HG03039 (cell line): ENCODE measurements at regions not wholly inside any gene's neighbourhood (a gene's known extent, or its start where the extent isn't known, plus 50 kb on each side); places are given as distances from the start of the nearest gene placed in this dataset.

Source experiments
- ATAC-seq: cut with Tn5 transposase; IDR thresholded peaks from one replicate; pipeline ENCODE4 v1.9.1; 2021; ENCODE audit warnings: mild to moderate bottlenecking, moderate library complexity; ENCODE audit not compliant: unreplicated experiment

DNA sequence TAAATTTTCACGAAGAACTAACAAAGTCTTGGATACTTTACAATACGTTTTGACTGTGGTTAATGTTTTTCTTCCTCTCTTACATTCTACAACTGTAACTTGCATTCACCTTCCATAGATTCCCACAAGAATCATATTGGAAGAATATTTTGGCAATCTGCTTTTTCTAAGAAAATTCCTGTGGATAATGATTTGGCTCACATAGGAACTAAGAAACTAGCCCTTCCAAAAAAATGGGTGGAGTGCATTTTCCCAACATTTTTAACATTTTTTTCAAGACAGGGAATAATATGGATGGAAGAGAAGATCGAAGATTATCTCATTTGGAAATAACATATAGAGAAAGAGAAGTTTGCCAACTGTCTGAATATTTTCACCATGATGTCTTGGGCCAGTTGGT, 256.9 kb upstream of the POU2AF2 start:
- no peak for ATAC-seq

DNA sequence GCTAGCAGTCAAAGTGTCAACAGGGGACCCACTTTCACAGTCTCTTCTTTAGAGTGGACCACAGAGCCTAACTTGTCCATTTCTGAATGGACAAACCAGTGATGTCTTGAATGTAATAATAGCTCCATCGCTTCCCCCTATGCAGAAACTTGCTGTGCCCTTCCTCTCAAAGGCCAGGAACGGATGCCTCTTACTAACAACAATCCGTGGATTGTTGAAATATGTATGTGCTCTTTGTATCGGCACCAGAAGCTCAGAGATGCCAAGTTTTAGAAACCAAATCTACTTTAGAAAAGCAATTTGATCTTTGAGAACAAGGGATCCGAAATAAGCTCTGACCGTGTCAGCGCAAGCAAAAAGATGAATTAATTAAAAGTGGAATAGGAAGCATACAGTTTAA, 259.5 kb upstream of the POU2AF2 start:
- no peak for ATAC-seq

DNA sequence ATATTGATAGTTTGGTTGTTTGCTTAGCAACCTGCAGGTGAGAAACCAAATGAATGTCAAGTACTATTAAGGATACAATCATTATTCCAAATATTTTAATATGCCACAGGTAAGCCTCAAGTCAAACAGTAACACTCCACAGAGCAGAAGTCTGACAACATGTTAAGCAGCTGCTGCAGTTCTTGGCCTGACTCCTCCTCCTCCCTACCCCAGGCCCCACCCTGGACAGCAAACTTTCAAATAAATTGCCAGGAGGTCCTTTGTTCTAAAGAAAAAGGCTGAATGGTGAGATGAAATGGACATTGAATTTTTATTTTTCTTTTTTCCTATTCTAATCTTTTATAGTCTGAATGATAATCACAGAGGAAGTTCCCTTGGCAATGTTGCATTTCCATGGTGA, 260.0 kb upstream of the POU2AF2 start:
- no peak for ATAC-seq

DNA sequence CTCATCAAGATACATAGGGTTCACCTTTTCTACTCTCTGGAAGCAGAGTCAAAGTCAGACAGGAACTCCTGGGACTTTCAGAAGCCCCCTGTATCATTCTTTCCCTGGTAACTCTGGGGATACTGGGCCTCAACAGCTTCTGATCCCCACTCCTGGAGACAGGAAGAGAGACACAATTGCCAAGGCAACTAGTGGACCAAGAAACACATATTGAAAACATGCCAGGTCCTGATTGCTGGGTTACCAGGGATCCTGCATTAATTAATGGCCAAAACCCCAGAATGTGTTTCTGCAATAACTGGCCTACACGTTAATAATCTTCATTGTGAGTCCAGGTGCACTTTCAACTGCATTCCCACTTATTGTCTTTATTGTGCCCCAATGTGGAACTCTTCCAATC, 260.8 kb upstream of the POU2AF2 start:
- ATAC-seq: no peak

DNA sequence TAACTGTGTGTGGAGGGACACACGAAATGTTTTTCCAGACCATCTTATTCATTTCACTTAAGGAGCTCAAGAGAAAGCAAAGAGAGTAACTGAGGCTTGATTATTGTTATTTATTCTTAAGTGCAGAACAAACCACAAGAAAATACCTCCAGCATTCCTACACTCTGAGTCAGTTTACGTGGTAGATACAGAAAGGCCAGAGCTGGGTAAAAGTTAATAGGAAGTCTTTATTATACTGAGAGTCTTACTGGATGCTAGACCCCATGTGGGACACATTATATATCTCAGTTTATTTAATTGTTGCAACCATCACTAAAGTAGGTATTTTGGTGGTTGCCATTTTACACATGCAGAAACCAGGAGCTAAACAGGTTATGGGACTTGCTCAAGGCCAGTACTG, 261.4 kb upstream of the POU2AF2 start:
- ATAC-seq: no peak

DNA sequence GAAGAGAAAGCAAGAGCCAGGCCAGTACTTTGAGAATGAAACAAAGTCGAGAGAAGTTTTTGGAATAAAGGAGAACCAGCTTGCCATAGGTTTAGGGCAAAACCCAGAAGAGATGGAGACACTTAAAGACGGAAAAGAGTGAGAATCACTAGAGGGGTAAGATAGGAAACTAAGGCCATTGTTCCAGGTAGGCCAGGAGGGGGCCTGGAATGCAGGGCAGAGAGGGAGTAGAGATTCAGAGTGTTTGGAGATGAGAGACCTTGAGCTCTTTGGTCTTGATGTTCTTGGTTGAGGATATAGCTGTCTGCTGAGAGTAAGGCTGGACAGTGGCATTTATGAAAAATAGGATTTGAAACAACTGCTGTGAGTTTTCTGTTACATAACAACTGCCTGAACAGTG, 263.3 kb upstream of the POU2AF2 start:
- no peak for ATAC-seq

DNA sequence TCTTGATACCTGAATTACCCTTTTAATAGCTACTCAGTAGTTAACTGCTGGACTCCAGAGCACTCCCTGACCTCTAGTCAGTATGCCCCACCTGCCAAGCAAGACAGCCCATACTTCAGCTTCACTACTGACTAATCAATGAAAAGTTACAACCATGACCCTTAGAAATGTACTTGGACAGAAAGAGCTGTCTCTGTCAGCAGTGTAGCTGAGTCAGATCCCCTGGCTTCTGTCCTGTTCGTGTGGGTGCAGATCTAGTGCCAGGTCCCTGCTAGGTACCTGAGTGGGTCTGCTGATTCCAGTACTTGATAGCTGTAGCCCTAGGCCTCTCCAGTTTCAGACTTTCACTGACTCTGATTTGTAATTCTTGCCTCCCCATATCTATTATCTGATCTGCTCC, 265.8 kb upstream of the POU2AF2 start:
- no peak for ATAC-seq

DNA sequence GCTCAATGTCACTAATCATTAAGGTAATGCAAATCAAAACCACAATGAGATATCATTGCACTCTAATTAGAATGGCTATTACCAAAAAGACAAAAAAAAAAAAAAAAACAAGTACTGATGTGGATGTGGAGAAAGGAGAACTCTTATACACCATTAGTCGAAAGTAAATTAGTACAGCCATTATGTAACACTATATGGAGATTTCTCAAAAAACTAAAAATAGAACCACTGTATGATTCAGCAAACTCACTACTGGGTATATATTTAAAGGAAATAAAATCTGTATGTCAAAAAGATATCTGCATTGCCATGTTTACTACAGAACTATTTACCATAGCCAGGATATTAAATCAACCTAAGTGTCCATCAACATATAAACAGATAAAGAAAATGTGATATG, 265.4 kb upstream of the ARHGAP20 start:
- no peak for ATAC-seq

DNA sequence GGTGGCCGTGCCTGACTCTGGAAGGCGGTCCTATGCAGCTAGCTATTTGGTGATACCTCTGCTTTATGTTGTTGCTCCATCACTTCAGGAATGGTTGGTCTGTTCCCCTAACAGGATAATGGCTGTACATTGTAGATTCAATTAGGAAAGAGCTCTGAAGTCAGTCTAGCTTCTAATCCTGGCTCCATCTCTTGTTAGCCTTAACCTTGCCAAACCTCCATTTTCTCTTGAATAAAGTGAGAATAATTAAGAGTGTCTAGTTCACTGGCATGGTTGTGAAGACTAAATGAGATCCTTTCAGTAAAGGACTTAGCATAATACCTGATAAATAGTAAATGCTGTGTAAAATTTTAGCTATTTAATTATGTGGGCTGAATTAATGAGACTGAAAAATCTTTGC, 262.5 kb upstream of the ARHGAP20 start:
- no peak for ATAC-seq

DNA sequence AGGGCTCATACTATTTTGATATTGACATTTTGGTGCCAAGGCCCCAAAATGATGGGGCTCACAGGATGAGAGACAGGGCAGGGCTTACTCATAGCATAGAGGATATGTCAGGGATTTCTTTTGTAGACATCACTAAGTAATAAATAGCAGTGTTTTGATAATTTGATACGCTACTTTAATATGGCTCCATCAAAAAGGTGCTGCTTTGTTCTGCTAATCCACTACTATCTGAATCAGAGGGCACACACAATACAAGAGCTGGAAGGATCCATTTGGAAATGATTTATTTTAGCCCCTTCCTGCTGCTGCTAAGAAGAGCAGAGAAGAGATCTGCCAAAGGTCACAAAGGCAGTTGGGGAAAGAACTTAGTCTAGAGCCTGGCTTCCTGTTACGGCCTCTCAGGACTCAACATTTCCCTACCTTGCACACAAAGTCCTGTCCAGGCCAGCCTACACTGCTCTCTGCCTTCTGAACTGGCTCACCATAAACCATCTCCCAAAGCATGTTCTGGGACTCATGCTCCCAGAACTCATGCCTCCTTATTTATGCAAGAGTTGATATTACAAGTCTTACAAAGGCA, 261.3 kb upstream of the ARHGAP20 start:
- no peak for ATAC-seq

DNA sequence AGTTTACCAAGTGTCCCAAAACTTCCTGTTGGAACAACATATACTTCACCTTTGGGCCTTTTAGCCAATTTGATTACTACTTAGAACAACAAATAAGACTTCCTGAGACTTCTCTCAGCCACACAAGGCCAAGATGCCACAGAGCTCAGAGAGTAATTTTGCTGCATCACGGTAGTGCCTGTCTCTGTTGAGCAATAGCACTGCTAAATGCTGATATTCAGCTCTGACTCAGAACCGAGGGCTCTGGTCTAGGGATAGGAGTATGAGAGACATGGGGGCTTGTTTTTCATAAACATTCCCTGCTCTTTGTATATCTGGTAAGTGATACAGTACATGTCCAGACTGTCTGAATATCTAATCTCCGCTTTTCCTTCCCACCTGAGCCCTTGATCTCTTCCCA, 260.4 kb upstream of the ARHGAP20 start:
- ATAC-seq: no peak

DNA sequence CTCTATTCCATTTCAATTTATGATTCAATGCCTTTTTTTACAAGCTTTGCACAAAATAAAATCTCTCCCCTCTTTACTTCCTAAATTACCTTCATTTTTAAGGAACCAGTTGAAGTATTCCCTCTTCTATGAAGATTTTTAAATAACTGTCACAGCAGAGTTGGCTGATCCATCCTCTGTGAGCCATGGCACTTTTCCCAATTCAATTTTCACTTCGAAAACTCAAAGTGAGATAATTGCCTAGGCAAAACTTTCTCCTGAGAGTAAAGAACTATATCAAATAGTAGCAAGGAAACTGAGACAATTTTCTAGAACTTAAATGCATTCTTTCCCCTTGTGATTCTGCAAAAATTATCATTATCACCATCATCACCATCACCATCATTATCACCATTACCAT, 259.9 kb upstream of the ARHGAP20 start:
- ATAC-seq: no peak

DNA sequence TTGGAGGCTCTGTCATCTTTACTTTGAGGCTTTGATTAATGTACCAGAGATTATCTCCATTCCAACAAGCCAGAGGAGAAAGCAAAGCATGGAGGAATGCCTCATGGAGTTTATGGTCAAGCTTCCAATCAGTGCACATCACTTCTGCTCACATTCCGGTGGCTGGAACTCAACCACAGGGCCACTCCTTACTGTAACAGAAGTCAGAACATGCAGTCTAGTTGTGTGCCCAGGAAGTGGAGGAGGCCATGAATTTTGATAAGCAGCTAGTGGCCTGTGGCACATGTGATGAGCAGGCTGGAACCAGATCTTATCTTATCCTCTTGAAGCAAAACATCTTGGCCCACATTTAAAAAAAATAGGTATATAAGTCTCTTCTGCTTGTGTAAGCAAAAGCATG, 258.9 kb upstream of the ARHGAP20 start:
- ATAC-seq: no peak

DNA sequence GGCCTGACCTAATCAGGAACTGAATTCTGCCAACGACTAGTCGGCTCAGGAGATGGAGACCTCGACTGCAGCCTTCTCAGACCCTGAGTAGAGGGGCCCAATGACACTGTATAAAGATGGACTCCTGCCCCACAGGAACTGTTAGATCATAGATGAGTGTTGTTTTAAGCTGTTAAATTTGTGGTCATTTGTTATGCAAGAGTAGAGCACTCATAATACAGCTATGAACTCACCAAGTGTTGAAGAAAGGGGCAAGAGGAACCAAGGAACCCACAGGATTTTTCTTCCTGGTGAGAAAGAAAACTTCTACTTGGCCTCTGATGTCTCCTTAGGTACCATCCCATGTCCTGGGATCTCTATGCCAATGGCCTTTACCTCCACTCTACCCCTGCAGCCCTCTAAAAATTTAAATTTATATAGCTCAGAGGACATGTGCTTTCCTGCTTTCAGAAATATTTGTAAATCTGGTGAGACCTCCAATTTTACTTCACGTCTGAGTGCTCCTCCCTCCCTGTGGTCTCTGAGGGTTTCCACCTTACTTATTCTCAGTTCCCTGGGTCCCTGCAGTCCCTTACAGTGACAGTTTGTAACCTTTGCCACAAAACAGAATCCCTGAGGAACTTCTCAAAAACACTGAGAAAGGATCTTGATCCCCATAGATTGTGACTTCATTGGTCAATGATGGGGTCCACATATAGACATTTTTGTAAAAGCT, 256.3 kb upstream of the ARHGAP20 start:
- ATAC-seq: no peak

DNA sequence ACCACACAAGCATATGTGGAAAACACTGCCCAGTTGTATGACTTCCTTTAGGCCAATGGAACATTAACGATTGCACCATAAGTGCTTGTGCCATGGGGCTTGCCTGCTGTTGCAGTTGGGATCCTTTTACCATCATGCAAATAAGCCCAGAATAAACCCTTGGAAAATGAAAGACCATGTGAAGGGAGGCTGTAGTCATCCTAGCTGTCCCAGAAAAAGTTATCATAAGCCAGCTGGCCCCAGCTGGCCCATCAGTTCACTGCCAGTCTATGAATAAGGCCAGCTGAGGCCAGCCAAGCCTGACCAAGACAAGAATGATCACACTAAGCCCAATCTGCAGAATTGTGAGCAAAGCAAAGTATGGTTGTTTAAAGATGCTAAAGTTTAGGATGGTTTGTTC, 253.9 kb upstream of the ARHGAP20 start:
- ATAC-seq: no peak

DNA sequence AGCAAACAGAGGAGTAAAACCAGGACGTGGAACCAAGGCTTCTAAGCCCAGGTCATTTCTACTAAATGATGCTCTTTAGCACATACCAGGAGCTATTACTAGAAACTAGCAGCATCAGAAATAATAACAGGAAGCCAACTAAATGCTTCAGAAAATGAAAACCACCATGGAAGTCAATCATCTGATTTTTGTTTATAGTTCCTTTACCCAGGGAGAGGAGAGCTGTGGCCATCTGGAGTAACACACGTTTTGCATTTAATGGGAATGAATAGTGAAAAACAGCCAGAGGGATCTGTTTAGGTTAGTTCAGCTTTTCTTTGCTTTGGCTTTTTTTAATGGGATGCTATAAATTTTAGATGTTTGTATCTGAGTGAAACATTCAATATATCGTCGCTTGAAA, 250.7 kb upstream of the ARHGAP20 start:
- ATAC-seq: no peak

DNA sequence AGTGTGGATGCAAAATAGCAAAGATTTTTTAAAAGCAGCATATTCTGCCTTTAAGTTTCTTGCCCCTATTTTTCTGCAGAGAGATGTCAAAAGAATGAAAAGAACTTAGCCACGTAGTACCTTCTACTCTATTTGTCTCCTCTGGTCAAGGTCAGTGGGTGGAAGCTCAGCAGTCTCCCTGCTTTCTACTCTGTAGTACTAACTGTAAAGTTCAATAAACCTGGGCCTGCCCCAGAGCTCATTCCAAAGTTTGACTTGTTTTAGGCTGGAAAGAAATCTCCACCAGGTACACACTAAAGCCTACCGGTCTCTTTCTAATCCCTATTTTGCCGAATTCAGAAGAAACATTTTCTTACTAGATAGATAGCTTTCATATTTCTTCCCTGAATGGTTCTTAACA, 247.9 kb upstream of the ARHGAP20 start:
- ATAC-seq: no peak

DNA sequence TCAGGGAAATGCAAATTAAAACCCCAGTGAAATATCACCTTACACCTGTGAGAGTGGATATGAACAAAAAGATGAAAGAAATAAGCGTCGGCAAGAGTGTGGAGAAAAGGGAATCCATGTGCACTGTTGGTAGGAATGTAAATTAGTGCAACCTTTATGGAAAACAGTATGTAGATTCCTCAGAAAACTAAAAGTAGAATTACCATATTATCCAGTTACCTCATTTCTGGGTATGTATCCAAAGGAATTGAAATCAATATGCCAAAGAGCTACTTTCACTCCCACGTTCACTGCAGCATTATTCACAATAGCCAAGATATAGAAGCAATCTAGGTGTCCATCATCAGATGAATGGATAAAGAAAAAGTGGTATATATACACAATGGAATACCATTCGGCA, 246.0 kb upstream of the ARHGAP20 start:
- no peak for ATAC-seq

DNA sequence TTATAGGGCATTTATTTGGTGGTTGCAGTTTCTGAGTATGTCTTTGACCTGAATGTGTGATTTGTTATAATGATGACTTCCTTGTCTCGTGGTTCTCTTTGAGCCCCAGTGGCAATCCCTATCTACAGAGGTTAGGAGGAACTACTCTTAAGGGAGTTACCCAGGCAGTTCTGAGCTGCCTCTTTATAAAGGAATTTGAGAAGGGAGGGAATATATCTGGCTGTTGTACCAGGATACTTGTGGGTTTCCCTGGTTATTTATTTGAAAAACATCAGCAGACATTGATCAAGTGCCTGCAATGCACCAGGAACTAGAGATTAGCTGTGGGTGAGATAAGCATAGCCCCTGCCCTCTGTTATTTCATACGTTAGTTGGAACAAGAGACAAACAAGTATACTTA, 243.5 kb upstream of the ARHGAP20 start:
- no peak for ATAC-seq

DNA sequence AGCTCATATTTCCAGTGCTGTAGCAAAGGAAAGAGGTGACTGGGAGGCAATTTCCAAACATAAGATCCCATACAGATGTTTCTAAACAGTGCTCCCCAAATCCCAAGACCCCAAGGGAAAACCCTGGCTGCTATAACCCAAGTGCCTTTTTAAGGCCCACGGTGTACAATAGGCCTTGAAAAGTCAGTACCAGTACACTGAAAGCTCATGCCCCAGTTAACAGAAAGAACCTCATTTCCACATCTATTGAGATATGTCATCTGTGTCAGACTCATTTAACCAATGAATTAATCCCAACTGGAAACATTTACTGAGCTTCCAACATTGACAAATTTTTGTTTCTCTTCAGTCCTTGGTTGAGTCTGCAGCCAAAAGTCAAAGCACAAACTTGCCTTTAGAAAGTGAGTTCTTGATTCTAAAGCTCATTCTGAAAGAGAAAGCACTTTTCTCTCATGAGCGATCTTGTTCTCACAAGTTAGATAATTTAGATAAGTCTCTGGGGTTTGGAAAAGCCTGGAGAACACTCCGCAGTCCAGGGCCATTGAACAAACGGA, 239.8 kb upstream of the ARHGAP20 start:
- no peak for ATAC-seq

DNA sequence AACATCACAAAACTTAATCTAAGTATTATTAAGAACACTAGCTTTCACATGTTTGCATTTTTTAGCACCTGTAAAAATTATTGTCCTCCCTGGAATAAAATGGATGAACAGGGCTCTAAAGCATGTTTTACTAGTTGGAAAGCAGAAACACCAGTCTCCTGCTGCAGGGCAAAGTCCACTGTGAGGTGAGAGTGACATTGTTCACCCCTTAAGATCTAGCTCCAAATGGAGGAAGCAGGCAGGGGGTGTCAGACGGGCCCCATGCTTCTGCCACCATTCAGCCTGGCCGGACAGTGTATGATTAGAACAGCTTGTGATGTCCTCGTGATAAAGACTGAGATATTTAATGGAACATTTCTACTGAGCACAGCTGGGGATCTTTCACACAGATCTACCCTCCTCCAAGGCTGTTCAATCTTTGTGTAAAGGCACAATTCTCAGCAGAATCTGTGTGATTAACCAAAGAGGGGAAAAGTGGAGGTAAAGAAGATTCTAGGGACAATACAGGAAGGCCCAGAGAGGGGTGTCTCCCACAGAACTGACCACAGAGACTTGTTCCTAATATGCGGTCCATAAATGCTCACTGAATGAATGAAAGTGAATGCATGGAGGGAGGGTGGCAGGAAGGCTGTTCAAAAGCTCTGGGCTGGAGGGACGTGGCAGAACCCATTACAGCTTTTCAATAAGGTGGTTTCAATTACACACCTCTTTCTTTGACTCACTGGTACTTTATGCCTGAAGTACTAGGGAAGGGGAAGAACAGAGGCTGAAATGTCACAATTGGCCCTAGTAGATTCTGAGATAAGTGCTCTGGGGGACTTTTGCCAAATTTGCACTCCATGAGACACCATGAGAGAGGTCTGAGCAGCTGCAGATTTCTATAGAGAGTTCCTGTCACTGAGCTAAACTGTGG, 239.1 kb upstream of the ARHGAP20 start:
- no peak for ATAC-seq

DNA sequence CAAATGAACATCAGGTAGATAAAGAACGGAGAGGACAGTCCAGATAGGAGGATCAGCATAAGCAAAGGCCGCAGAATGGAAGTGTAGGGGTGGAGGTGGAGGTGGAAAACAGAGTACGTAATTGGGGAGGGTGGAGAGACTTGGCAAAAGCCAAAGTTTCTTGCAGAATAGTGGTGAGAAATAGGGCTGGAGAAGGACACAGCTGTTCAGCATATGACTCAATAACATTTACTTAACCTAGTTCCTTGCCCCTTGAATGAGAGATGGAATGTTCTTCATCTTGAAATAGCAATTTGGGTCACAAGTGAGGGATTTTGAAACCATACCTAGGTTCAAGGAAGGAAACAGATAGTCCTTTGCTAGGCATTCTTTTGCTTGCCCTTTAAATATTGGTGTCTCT, 235.9 kb upstream of the ARHGAP20 start:
- no peak for ATAC-seq
